DND-41 (cell line): ENCODE measurements at regions not wholly inside any gene's neighbourhood (a gene's known extent, or its start where the extent isn't known, plus 50 kb on each side); places are given as distances from the start of the nearest gene placed in this dataset.

Source experiments
- EZH2 ChIP-seq: IDR thresholded peaks from 3 replicates; pipeline ENCODE4 v1.6.1; 2012; ENCODE audit warnings: borderline replicate concordance, low read depth, mild to moderate bottlenecking, moderate library complexity, low read length, inconsistent platforms; ENCODE audit not compliant: severe bottlenecking
- TF ChIP-seq, protein P1 (sequence below): IDR thresholded peaks from 2 replicates; pipeline ENCODE4 v1.5.1; 2012; ENCODE audit warnings: borderline replicate concordance, low read length, moderate library complexity, mild to moderate bottlenecking; ENCODE audit not compliant: poor library complexity, severe bottlenecking; ENCODE audit errors: extremely low read depth

- no peak for TF ChIP-seq EZH2
- TF ChIP-seq, protein P1, sequence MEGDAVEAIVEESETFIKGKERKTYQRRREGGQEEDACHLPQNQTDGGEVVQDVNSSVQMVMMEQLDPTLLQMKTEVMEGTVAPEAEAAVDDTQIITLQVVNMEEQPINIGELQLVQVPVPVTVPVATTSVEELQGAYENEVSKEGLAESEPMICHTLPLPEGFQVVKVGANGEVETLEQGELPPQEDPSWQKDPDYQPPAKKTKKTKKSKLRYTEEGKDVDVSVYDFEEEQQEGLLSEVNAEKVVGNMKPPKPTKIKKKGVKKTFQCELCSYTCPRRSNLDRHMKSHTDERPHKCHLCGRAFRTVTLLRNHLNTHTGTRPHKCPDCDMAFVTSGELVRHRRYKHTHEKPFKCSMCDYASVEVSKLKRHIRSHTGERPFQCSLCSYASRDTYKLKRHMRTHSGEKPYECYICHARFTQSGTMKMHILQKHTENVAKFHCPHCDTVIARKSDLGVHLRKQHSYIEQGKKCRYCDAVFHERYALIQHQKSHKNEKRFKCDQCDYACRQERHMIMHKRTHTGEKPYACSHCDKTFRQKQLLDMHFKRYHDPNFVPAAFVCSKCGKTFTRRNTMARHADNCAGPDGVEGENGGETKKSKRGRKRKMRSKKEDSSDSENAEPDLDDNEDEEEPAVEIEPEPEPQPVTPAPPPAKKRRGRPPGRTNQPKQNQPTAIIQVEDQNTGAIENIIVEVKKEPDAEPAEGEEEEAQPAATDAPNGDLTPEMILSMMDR: no peak
Measured at GRCh38 chr16:79985606-79986005, 385.1 kb upstream of the MAF start.
